ENCODE measurements at regions not wholly inside any gene's neighbourhood (a gene's known extent, or its start where the extent isn't known, plus 50 kb on each side); places are given as distances from the start of the nearest gene placed in this dataset.

DNA sequence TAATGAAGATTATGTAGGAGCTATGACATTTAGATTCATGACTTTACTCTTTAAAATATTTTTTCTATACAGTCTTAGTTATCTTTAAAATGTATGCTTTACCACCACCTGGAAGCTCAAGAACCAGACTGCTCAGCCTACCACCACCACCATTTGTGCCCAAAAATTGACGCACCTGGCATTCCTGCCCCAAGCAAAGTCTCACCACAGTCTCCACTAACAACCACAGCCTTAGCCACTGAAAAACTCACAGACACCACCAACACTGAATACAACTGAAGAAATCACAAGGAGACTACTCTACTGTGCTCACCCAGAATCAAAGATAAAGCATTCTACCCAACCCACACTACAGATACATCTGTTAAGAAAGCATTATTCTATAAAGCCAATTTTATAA is 201.9 kb upstream of the PDE10A start:
- TF ChIP-seq, protein P1, sequence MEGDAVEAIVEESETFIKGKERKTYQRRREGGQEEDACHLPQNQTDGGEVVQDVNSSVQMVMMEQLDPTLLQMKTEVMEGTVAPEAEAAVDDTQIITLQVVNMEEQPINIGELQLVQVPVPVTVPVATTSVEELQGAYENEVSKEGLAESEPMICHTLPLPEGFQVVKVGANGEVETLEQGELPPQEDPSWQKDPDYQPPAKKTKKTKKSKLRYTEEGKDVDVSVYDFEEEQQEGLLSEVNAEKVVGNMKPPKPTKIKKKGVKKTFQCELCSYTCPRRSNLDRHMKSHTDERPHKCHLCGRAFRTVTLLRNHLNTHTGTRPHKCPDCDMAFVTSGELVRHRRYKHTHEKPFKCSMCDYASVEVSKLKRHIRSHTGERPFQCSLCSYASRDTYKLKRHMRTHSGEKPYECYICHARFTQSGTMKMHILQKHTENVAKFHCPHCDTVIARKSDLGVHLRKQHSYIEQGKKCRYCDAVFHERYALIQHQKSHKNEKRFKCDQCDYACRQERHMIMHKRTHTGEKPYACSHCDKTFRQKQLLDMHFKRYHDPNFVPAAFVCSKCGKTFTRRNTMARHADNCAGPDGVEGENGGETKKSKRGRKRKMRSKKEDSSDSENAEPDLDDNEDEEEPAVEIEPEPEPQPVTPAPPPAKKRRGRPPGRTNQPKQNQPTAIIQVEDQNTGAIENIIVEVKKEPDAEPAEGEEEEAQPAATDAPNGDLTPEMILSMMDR (IDR thresholded peaks at IDR 0.05): no peak
- ATAC-seq (ENCODE audit: low FRiP score) (no peak), DNase-seq (ENCODE audit: low spot score) (no peak)

DNA sequence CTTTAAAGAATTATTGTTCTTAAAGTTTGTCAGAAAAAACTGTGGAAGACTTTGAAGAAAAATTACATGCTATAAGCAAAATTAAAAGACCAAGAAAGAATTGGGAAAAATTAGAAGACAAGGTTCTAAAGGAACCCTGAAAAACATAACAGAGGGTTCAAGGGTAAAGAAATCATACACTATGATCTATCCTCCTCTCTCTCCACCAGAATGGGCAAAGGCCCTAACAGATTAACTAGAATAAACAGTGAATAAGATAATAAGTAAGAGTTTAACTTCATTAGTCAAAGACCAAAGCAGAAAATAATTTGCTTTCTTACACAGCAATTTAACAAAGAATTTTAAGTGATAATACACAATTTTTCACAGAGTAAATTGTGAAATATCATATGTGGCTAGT is 201.2 kb upstream of the PDE10A start:
- TF ChIP-seq, protein P1 (IDR thresholded peaks at IDR 0.05): no peak
- ATAC-seq (ENCODE audit: low FRiP score): no peak

DNA sequence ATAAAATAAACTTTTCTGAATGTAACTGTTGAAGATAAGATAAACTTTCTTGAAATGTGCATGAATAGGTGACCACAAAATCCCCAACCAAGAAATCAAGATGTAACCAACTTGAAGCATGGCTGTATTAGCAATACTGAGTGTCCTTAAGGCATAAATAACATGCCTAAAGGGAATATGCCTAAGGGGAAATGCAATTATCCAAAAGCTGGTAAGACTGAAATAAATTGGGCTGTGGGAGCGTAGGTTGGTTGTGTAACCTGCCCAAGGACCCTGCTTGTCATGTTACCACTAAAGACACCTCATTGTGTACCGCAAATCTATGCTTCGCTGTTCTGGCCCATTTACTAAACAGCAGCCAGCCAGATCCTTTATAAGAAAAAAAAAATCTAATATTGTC is 200.8 kb upstream of the PDE10A start:
- TF ChIP-seq, protein P1 (IDR thresholded peaks at IDR 0.05): no peak
- ATAC-seq (ENCODE audit: low FRiP score): no peak
- DNase-seq (ENCODE audit: low spot score): no peak

More for the DNA sequence above, 201.2 kb upstream of the PDE10A start:
- no peak for DNase-seq (ENCODE audit: low spot score)

DNA sequence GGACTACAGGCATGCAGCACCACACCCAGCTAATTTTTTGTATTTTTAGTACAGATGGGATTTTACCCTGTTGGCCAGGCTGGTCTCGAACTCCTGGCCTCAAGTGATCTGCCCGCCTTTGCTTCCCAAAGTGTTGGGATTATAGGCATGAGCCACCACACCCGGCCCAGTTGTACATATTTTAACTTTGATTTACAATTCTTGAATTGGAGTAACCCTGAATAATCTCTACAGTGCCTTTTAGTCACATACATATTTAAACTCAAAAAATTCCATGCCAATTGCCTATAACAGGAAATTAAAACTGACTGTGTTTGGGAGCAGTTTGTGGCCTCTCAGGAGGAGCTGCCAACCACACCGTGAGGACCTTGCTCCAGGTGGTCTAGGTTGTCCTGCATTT is 199.8 kb upstream of the PDE10A start:
- no peak for DNase-seq (ENCODE audit: low spot score)
- no peak for ATAC-seq (ENCODE audit: low FRiP score)
- TF ChIP-seq, protein P1 (IDR thresholded peaks at IDR 0.05): no peak

DNA sequence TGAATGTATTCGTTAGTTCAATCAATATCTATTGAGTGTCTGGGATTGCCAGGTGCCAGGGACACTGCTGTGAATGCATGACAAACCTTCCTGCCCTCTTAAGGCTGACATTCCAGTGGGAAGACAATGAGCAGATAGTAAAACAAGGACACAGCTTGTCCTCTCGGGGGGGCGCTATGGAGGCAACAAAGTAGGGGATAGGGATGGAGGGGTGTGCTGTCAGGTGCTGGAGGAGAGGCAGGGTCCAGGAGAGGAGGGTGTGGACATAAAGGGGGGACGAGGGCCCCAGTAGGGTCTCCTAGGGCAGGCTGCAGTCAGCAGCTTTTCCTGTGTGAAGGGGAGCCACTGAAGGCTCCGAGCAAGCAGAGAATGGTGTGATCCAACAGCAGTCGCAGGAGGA is 198.2 kb upstream of the PDE10A start:
- DNase-seq (ENCODE audit: low spot score) (no peak), ATAC-seq (ENCODE audit: low FRiP score) (no peak)
- TF ChIP-seq, protein P1 (IDR thresholded peaks at IDR 0.05): no peak

DNA sequence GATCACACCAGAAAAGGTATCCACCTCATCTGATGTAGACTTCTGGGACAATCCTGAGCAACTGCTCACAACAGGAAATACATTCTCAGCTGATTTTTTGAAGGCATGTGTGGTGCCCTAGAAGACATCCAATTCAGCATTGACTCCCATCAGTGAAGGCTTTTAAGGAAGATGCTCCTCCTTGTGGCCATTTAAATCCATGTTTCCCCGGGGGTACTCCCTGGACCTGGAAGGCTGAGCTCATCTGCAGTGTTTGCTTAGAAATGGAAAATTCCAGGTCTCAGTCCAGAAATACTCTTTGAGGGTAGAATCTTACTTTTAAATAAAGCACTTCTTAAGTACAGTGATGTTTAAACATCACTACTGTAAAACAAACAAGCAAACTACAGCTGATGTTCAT is 195.5 kb upstream of the PDE10A start:
- ATAC-seq (ENCODE audit: low FRiP score) (no peak), DNase-seq (ENCODE audit: low spot score) (no peak)
- TF ChIP-seq, protein P1 (IDR thresholded peaks at IDR 0.05): no peak

DNA sequence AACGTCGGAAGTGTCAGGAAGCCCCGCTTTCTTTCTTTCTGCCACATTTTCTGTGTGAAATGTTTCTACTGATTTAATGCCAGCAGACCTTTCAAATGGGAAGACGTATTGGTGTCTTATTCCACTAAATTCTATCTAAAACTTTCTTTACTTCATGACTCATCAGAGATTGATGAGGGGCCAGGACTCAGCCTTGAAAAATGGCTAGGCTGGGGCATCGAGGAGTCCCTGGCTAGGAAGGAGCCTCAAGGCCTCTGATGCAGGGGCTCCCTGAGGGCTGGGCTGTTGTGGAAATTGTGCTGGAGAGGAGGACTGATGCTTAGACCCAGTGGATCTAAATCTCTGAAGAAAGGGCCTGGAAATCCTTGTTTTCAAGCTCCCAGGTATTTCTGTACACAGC is 192.8 kb upstream of the PDE10A start:
- DNase-seq (ENCODE audit: low spot score) (no peak), ATAC-seq (ENCODE audit: low FRiP score) (no peak)
- TF ChIP-seq, protein P1 (IDR thresholded peaks at IDR 0.05): no peak

Data from omental fat pad (tissue), 3 donors.